ENCODE measurements at regions not wholly inside any gene's neighbourhood (a gene's known extent, or its start where the extent isn't known, plus 50 kb on each side); places are given as distances from the start of the nearest gene placed in this dataset.

DNA sequence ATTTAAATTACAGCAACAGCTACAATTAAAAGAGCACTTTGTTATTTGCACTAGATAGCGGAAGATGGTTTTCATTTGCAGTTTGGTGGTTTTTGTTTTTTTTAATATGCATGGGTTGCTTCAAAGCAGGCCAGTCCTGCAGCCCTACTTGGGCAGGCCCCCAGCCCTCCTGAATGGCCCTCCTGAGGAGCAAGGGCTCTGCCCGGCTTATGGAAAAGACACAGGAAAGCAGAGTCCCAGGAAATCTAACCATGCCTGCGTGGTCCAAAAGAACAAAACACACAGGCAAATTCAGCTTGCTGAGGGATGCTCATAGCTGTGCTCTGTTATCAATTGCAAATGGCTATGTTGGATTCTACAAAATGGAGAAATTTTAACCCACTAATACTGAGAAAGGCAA, 371.1 kb upstream of the ARID1B start:
- DNase-seq: no peak
- in situ Hi-C loops (cut with MboI; ENCODE audit: low pct_unique_long_range_greater_than_20kb, low sequenced_read_pairs): no loop called here

DNA sequence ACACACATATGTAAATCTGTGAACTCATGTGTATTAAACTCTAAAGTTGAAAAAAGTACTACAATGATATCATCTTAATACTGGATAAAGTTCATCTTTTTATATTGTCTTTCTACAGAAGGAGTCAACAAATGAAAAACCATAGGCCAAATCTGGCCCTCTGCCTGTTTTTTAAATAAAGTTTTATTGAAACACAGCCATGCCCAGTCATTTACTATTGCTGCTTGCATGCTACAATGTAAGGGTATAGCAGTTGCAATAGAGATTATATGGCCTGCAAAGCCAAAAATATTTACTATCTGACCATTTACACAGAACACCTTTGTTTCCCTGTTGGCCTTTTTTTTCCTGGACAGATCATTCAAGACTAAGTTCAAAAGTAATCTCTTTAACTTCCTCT, 374.6 kb upstream of the ARID1B start:
- DNase-seq: no peak
- in situ Hi-C loops (cut with MboI; ENCODE audit: low pct_unique_long_range_greater_than_20kb, low sequenced_read_pairs): no loop called here

- in situ Hi-C loops (cut with MboI; ENCODE audit: low pct_unique_long_range_greater_than_20kb, low sequenced_read_pairs): no loop called here
- no peak for DNase-seq
Measured at GRCh38 chr6:156402227-156402626, 375.0 kb upstream of the ARID1B start.

DNA sequence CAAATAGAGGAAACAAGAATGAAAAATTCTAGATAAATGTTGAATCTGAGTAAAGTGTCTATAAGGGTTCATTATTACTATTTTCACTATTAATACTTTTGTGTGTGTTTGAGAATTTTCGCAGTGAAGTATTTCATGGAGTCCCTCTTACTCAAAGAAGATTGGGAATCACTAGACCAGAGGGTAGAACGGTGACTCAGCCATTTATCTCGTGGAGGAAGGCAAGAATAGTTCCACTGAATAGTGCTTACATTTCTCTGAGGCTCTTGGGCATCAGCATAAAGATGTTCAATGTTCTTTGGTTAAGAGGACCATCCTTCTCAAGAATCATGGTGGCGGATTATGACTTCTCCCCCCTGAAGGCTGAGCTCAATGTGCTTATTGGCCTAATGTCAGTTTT, 376.7 kb upstream of the ARID1B start:
- in situ Hi-C loops (cut with MboI; ENCODE audit: low pct_unique_long_range_greater_than_20kb, low sequenced_read_pairs): no loop called here
- DNase-seq: no peak

DNA sequence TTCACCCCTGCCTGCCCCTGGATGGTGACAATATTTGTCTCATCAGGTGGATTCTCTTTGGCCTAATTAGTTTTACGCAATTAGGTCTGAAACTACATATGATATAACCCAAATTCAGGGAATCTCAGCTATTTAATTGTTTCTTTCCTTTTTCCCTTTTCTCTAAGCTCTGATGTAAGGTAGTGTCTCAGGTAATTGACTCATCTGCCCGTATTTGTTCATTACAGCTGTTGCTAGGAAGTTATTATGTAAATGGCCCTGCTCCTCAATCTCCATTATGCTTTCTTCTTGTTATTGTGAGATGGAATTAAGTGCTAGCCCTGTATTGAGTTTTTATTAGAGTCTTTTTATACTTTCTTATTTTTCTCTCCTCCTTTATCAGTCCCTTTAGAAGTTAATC, 378.2 kb upstream of the ARID1B start:
- in situ Hi-C loops (cut with MboI; ENCODE audit: low pct_unique_long_range_greater_than_20kb, low sequenced_read_pairs): no loop called here
- no peak for DNase-seq

DNA sequence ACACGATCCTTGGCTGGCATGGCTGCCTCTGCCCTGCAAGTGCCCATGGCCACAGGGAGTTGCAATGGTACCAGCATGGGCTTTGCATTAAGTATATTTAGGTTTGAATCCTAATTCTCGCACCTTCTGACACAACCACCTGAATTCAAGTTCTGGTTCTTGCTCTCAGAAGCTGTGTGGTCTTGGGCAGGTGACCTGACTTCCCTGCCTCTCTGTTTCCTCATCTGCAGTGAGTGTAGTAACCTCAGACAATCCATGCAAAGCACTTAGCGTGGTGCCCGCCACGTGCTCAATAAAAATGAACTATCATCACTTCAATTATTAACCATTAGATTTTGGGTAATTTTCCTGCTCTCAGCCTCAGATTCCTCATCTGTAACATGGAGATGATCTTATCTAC, 378.8 kb upstream of the ARID1B start:
- in situ Hi-C loops (cut with MboI; ENCODE audit: low pct_unique_long_range_greater_than_20kb, low sequenced_read_pairs): no loop called here
- no peak for DNase-seq

GRCh38 chr6:156396791-156397418, 380.3 kb upstream of the ARID1B start:
- no peak for DNase-seq
- in situ Hi-C loops (cut with MboI; ENCODE audit: low pct_unique_long_range_greater_than_20kb, low sequenced_read_pairs): no loop called here

DNA sequence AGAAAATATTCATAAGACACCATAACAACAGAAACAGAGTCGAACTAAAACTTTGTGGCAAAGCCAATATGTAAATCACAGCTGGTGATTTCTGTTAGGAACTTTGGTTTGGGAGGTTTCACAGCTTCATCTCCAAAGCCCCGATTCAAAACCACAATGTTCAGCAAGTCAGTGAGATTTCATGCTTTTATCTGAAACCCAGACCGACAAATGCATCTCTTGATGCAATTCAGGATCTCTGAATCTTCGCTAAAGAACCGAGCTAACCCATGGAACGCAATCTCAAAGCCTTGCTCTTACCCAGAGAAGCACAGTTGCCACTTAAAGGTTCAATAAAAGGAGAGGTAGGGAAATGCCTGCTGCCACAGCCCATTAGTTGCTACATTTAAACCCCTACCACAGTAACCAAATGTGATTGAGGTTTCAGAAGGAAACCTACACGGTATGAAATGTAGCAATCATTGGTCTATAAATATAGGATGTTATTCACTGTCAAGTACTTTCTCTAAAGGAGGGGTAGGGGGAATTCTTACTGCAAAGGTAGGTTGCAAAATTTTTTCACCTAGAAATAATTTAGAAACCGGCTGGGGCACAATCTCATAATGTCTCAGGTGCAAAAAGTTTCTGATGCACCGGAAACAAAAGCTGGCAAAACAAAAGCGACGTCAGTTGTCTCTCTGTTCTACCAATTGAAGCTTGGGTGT, 381.0 kb upstream of the ARID1B start:
- DNase-seq: no peak
- in situ Hi-C loops (cut with MboI; ENCODE audit: low pct_unique_long_range_greater_than_20kb, low sequenced_read_pairs): no loop called here

GRCh38 chr6:156395276-156395675, 381.9 kb upstream of the ARID1B start:
- no peak for DNase-seq
- in situ Hi-C loops (cut with MboI; ENCODE audit: low pct_unique_long_range_greater_than_20kb, low sequenced_read_pairs): no loop called here

- in situ Hi-C loops (cut with MboI; ENCODE audit: low pct_unique_long_range_greater_than_20kb, low sequenced_read_pairs): no loop called here
- no peak for DNase-seq
Measured at GRCh38 chr6:156392648-156393047, 384.5 kb upstream of the ARID1B start.

DNA sequence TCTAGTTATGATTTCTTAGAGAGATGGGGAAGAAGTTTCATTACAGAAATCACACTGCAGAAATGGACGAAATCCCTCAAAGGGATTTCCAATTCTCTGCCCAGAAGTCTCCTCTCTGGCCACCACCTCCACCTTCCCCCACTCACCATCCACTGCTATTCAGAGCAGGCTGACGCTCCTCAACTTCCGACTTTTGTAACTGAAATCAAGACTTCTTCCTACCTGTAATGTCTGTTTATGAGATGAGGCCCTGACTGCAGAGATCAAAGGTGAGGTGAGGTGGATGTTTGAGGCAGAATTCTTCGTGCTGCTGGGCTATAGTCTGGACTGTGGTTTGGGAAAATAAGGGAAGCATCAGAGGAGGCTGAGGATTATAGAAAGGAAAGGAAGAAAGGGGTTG, 385.2 kb upstream of the ARID1B start:
- in situ Hi-C loops (cut with MboI; ENCODE audit: low pct_unique_long_range_greater_than_20kb, low sequenced_read_pairs): no loop called here
- no peak for DNase-seq

- in situ Hi-C loops (cut with MboI; ENCODE audit: low pct_unique_long_range_greater_than_20kb, low sequenced_read_pairs): no loop called here
- no peak for DNase-seq
Measured at GRCh38 chr6:156391061-156391672, 386.0 kb upstream of the ARID1B start.

- in situ Hi-C loops (cut with MboI; ENCODE audit: low pct_unique_long_range_greater_than_20kb, low sequenced_read_pairs): no loop called here
- DNase-seq: no peak
Measured at GRCh38 chr6:156390621-156391020, 386.6 kb upstream of the ARID1B start.

DNA sequence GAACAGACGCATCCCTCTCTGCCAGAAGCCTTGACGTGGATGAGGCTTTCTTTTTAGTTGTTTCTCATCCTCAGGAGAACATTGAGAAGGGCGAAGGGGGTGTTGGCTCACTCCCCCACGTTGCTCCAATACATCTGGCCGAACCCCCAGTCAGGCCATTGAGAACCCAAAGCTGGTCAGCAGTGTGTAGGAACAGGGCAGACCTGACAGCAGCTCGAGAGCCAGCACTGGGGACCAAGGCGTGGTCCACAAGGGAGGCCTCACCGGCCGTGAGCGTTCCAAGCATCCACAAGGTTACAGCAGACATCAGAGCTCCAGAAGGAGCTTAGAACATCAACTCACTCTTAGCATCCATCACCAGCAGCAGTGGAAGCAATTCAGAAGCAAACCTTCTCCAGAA, 387.9 kb upstream of the ARID1B start:
- in situ Hi-C loops (cut with MboI; ENCODE audit: low pct_unique_long_range_greater_than_20kb, low sequenced_read_pairs): no loop called here
- DNase-seq: no peak

- in situ Hi-C loops (cut with MboI; ENCODE audit: low pct_unique_long_range_greater_than_20kb, low sequenced_read_pairs): no loop called here
- DNase-seq: no peak
Measured at GRCh38 chr6:156387472-156387871, 389.7 kb upstream of the ARID1B start.

DNA sequence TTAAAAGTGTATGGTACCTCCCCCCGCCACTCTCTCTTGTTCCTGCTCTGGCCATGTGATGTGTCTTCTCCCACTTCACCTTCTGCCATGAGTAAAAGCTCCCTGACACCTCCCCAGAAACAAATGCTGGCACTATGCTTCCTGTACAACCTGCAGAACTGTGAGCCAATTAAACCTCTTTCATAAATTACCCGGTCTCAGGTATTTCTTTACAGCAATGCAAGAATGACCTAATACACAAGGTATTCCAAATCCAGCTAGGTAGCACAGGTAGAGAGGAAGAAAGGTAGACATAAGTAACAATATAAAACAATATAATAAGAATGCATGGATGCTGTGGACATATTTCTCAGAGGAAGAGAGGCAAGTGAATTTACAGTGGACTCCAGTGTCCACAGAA, 394.1 kb upstream of the ARID1B start:
- in situ Hi-C loops (cut with MboI; ENCODE audit: low pct_unique_long_range_greater_than_20kb, low sequenced_read_pairs): no loop called here
- DNase-seq: no peak

DNA sequence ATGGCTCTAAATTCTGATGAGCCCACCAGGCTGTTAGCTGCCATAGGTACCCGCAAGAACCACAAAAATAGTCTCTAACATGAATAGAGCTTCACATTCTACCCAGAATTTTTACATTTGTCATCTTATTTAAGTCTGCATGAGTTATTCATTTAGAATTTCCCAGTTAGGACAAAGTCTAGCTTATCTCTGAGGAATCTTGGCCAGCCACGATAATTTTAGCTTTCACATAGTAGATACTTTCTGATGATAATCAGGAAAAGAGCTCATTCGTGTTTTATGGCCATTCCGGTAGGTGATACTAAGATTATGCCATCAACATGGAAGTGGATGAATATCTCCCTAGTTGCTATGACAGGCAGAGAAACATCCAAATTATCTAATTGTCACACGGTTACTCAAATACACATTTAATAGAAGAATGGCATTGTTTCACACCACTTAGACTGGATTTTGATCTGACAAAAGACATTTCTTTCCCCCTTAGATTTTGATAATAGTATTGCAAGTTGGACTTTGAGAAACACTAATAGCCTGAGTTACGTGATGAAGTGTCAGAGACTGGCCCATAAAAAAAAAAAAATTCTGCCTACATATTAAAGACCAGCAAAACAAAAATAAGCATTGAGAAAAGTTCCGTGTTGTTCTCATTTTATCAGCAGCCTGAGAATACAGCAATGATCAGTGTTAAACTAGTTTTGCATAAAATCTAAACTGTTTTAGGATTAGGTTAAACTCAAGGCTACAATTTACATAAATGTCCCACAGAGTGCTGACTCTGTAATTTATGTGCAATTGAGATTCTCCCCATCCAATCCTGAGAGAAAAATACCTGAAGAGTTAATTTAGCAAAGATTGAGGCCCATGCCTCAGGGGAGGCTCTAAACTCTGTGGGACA, 397.5 kb upstream of the ARID1B start:
- DNase-seq: no peak
- in situ Hi-C loops (cut with MboI; ENCODE audit: low pct_unique_long_range_greater_than_20kb, low sequenced_read_pairs): no loop called here

DNA sequence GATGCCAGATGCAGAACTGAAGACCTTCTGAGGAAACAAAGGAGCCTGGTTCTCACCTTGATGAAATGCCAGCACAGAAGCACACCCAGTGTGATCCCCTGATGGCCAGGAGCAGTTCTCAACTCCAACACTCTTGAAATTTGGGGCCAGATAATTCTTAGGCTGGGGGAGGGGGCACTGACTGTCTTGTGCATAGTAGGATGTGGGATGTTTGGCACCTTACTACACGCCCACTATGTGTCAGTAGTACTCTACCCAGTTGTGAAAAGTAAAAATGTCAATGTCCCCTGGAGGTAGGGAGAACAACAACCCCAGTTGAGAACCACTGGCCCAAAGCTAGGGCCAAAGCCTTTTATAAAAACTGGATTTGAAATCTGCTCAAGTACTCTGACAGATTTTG, 398.3 kb upstream of the ARID1B start:
- in situ Hi-C loops (cut with MboI; ENCODE audit: low pct_unique_long_range_greater_than_20kb, low sequenced_read_pairs): no loop called here
- DNase-seq: no peak

DNA sequence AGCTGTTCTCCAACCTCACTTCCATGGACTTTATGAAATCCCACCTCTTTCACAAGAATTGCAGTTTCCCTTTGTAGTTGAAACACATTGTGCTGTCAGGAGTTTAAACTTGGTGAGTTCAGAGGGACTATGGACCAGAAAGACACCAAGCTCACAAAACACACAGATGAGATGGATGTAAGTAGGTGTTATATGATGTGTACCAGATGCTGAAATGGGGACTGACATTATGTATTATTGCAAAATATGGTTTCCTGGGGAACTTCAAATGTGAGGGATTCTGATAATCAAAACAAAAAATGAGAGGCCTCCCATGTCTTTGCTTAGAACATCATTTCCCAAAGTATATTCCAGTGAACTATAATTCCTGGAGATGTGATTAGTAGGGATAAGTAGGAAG, 401.1 kb upstream of the ARID1B start:
- in situ Hi-C loops (cut with MboI; ENCODE audit: low pct_unique_long_range_greater_than_20kb, low sequenced_read_pairs): no loop called here
- DNase-seq: no peak

DNA sequence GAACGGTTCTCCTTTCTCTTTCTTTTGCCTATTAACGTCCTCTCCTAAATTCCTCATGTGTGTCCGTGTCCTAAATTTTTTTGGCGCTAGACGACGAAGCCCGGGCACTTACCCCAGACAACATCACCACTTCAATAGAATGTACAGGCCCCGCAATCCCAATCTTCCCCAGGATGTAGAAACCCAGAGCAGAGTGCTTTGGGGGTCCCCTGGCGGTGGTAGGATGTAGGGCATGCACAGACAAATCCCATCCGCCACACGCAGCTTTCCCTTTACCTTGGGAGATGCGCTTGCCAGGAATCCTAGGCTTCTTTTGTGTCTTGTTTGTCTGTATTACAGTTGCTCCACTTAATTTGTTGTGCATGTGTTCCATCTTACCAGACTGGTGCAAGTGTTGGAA, 417.3 kb upstream of the ARID1B start:
- no peak for DNase-seq
- in situ Hi-C loops (cut with MboI; ENCODE audit: low pct_unique_long_range_greater_than_20kb, low sequenced_read_pairs): no loop called here

Data from KBM-7 (cell line).